ENCODE measurements at regions not wholly inside any gene's neighbourhood (a gene's known extent, or its start where the extent isn't known, plus 50 kb on each side); places are given as distances from the start of the nearest gene placed in this dataset.

DNA sequence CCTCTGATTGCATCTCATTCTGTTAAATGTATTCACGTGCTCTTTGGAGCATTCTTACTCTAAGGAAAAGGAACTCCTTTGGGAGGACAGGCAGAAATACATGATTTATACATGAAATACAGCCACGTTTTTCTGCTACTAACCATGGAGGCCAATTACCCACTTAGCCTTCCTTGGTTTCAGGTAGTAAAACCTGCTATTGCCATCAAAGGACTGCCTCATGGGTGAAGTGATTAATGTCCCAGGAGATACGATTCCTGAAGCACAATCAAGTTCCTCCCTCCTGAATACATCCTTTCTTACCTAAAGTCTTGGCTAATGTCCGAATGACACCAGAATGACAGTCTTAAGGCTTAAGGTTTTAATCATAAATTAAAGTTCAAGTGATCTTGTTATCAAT, 58.5 kb upstream of the PIK3CG start:
- Histone ChIP-seq H3K9me3 (no peaks in the 10 kb centered on the region), H3K4me3 (no peak overlapping the region), H3K27ac (no peak overlapping the region), H3K27me3 (no peaks in the 10 kb centered on the region), H3K36me3 (no peaks in the 10 kb centered on the region), H3K4me1 (no peaks in the 10 kb centered on the region)
- TF ChIP-seq, protein P1, sequence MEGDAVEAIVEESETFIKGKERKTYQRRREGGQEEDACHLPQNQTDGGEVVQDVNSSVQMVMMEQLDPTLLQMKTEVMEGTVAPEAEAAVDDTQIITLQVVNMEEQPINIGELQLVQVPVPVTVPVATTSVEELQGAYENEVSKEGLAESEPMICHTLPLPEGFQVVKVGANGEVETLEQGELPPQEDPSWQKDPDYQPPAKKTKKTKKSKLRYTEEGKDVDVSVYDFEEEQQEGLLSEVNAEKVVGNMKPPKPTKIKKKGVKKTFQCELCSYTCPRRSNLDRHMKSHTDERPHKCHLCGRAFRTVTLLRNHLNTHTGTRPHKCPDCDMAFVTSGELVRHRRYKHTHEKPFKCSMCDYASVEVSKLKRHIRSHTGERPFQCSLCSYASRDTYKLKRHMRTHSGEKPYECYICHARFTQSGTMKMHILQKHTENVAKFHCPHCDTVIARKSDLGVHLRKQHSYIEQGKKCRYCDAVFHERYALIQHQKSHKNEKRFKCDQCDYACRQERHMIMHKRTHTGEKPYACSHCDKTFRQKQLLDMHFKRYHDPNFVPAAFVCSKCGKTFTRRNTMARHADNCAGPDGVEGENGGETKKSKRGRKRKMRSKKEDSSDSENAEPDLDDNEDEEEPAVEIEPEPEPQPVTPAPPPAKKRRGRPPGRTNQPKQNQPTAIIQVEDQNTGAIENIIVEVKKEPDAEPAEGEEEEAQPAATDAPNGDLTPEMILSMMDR (IDR thresholded peaks at IDR 0.05), result no peak
- DNase-seq (ENCODE audit: low spot score in 2 of 2), result no peak
- intact Hi-C loops (cut with DNase I), result no loop called here

DNA sequence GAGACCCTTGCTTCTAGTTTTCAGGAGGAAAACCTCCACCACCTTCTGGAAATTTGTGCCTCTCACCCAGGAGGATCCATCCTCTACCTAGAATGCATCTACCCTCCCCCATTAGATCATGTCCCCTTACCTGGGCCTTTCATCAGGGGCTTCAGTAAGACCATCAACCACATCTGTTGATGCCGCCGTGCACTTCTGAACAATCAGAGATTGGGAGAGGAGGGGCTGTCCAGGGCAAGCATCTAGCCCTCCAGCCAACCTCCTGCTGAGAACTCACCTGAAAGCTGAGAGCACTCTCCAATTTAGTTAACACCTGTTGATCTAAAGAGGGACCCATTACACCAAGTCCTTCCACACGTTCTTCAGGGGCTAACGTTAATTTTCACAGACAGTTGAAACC, 57.6 kb upstream of the PIK3CG start:
- intact Hi-C loops (cut with DNase I), result no loop called here
- Histone ChIP-seq H3K36me3 (no peaks in the 10 kb centered on the region), H3K9me3 (no peaks in the 10 kb centered on the region), H3K27me3 (no peaks in the 10 kb centered on the region), H3K27ac (no peak overlapping the region), H3K4me3 (no peak overlapping the region), H3K4me1 (no peaks in the 10 kb centered on the region)
- TF ChIP-seq, protein P1 (IDR thresholded peaks at IDR 0.05), result no peak
- no peak for DNase-seq (ENCODE audit: low spot score in 2 of 2)

DNA sequence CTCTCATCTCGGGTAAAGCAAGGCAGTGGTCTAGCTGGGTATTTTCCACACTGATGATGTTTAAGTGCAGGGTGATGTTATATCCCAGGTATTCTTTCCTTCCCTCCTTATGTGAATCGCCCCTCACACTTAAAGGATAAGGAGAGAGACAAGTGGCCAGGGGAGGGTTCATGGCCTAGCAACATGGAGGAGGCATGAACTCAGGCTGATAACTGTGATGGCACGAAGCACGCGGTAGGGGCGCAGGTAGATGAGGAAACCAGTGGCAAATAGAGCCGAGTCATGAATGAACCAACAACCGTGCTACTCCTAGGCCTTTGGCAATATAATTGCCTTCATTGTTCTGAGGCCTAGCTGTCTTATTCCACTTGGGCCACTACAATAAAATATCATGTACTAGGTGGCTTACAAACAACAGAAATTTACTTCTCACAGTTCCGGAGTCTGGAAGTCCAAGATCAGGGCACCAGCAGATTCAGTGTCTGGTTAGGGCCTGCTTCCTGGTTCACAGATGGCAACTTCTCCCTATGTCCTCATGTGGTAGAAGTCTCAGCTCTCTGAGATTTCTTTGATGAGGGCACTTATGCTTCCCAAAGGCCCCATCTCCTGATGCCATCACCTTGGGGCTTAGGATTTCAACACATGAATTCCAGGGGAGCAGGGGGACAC, 56.0 kb upstream of the PIK3CG start:
- H3K27ac ChIP-seq, result no peak overlapping the region
- DNase-seq (ENCODE audit: low spot score in 2 of 2), result no peak
- H3K9me3 ChIP-seq, result no peaks in the 10 kb centered on the region
- no peaks in the 10 kb centered on the region for H3K36me3 ChIP-seq
- intact Hi-C loops (cut with DNase I), result no loop called here
- H3K4me3 ChIP-seq, result no peak overlapping the region
- no peaks in the 10 kb centered on the region for H3K4me1 ChIP-seq
- H3K27me3 ChIP-seq, result no peaks in the 10 kb centered on the region
- TF ChIP-seq, protein P1 (IDR thresholded peaks at IDR 0.05), result no peak

DNA sequence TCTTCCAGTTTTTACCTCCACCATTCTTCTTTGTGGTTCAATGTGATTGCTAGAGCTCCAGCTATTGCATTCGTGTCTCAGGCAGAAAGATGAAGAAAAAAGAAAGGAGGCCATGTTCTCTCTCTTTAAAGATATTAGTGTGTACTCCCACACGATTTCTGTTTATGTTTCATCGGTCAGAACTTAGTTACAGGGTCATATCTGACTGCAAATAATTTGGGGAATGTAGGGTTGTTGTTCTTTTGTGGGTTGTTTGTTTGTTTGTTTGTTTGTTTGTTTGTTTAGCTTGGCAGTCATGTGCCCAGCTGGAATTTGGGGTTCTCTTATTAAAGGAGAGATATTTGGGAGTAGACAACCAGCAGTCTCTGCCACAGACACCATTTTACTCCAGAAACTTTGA, 53.6 kb upstream of the PIK3CG start:
- H3K36me3 ChIP-seq, result no peaks in the 10 kb centered on the region
- DNase-seq (ENCODE audit: low spot score in 2 of 2), result no peak
- no peaks in the 10 kb centered on the region for H3K4me1 ChIP-seq
- intact Hi-C loops (cut with DNase I), result no loop called here
- TF ChIP-seq, protein P1 (IDR thresholded peaks at IDR 0.05), result no peak
- no peak overlapping the region for H3K4me3 ChIP-seq
- H3K27ac ChIP-seq, result no peak overlapping the region
- no peaks in the 10 kb centered on the region for H3K9me3 ChIP-seq
- no peaks in the 10 kb centered on the region for H3K27me3 ChIP-seq

DNA sequence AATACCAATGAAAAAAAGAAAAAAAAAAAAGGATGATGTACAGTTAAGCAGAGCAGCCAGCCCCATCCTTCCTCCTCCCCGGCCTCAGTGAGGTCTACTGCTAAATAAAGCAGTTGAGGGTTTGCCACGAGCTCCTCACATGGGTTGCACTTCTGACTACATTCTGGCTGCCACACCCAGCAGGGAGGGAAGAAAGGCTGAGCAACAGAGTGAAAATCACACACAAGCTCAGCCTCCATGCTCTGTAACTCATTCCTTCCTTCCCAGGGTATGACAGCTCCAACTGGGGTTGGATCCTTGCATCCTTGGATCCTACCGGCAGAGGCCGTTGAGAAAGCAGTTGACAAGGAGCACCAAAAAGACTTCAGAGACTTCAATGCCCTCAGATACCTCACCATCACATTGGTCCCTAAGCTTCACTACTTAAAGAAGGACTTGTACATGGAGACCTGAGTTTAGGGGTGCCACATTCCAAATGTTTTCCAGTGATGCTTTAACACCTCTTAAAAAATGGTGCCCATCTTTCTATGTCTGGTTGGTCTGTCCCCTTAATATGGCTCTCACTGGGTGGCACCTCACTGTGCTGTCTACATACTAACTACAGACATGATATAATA, 52.9 kb upstream of the PIK3CG start:
- no peak for DNase-seq (ENCODE audit: low spot score in 2 of 2)
- Histone ChIP-seq H3K4me3 (no peak overlapping the region), H3K27ac (no peak overlapping the region), H3K27me3 (no peaks in the 10 kb centered on the region), H3K36me3 (no peaks in the 10 kb centered on the region), H3K4me1 (no peaks in the 10 kb centered on the region), H3K9me3 (no peaks in the 10 kb centered on the region)
- intact Hi-C loops (cut with DNase I), result no loop called here
- TF ChIP-seq, protein P1 (IDR thresholded peaks at IDR 0.05), result no peak

Measured in ascending aorta (tissue), 2 donors.